Glomerular endothelial cell (primary cell): ENCODE measurements at regions not wholly inside any gene's neighbourhood (a gene's known extent, or its start where the extent isn't known, plus 50 kb on each side); places are given as distances from the start of the nearest gene placed in this dataset.
"Not testable (repeated sequence)": the region's sequence is repeated elsewhere in the genome, so short reads cannot be mapped to it uniquely, and the experiment has no call there.

Source experiments
- DNase-seq: peaks from one replicate; pipeline ENCODE4 v3.0.0-alpha.2; 2011; ENCODE audit warnings: low read depth, low spot score; ENCODE audit errors: extremely low read depth

GRCh38 chr17:20896153-20896649 lies 146.6 kb downstream of the USP22 start:
- DNase-seq = no peak

- DNase-seq = not testable (repeated sequence)
Measured at GRCh38 chr17:20898726-20899125, 144.1 kb downstream of the USP22 start.

DNA sequence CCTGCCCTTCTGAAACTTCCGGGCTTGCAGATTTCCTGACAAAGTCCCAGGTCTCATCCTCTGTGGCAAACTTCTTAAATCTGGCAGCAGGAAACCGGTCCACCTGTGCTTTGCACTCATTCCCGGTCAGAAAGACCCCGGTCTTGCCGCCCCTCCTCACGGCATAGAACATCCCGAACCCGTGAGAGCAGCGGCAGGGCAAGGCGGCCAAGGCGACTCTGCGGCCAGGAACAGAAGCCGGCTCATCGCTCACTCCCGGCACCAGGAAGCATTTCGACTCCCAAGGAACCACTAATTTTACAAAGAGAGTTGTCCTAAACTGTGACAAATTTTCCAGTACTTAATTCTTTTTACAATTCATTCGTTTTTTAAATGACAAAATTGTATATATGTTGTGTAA lies 140.3 kb downstream of the USP22 start:
- not testable (repeated sequence) for DNase-seq

DNA sequence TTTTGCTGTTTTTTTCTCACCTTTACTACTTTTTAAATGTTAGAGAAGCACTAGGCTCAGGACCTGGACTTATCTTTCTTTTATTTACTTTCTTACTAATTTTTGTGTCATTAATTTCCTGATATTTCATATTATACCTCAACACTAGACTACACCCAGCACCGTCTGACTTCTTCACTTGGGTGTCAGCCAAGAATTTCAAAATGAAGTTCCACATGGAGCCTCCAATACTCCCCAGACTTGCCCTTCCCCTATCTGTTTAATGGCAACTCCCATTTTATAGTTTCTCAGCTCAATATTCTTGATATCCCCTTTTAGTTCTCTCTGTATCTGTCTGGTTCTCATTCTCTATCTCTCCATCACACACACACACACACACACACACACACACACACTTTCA lies 139.3 kb downstream of the USP22 start:
- DNase-seq = not testable (repeated sequence)

- no peak for DNase-seq
Measured at GRCh38 chr17:20908313-20909267, 134.2 kb downstream of the USP22 start.

DNA sequence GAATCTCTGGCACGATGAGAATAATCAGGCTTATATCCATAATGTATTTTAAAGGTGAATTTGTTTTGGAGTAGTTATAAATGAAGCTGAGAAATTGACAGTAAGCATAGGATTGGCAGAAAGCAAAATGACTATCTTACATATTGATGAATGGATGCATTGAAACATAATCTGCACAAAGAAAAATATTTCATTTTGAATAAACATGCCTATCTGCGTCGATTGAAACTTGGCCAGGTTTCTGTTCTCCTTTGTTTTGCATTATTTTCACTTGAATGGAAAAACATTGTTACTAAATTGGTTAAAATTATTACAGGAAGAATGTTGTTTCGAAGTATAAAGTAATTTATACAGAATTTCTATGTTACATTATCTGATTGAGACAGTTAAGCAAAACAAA lies 128.2 kb downstream of the USP22 start:
- DNase-seq = no peak

GRCh38 chr17:20916383-20916782 lies 126.4 kb downstream of the USP22 start:
- no peak for DNase-seq

DNA sequence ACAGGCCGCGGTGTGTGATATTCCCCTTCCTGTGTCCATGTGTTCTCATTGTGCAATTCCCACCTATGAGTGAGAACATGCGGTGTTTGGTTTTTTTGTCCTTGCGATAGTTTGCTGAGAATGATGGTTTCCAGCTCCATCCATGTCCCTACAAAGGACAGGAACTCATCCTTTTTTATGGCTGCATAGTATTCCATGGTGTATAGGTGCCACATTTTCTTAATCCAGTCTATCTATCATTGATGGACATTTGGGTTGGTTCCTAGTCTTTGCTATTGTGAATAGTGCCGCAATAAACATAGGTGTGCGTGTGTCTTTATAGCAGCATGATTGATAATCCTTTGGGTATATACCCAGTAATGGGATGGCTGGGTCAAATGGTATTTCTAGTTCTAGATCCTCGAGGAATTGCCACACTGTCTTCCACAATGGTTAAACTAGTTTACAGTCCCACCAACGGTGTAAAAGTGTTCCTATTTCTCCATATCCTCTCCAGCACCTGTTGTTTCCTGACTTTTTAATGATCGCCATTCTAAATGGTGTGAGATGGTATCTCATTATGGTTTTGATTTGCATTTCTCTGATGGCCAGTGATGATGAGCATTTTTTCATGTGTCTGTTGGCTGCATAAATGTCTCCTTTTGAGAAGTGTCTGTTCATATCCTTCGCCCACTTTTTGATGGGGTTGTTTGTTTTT lies 125.1 kb downstream of the USP22 start:
- not testable (repeated sequence) for DNase-seq

DNA sequence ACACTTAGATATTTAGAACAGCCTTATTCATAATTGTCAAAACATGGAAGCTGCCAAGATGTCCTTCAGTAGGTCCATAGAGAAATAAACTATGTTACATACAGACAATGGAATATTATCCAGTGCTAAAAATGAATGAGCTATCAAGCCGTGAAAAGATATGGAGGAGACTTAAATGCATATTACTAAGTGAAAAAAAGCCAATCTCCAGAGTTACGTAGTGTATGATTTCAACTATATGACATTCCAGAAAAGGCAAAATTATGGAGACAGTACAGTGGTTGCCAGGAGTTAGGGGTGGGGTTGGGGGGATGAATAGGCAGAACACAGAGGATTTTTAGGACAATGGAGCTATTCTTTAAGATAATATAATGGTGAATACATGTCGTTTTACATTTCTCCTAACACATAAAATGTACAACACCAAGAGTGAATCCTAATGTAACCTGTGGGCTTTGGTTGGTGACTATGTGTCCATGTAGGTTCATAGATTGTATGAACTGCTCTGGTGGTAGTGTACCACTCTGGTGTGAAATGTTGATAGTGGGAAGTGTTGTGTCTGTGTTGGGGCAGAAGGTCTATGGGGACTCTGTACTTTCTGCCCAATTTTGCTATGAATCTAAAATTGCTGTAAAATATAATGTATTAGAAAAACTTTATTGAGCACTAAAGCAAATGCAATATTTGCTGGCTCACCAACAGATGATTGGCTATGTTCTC lies 122.6 kb downstream of the USP22 start:
- DNase-seq = no peak

DNA sequence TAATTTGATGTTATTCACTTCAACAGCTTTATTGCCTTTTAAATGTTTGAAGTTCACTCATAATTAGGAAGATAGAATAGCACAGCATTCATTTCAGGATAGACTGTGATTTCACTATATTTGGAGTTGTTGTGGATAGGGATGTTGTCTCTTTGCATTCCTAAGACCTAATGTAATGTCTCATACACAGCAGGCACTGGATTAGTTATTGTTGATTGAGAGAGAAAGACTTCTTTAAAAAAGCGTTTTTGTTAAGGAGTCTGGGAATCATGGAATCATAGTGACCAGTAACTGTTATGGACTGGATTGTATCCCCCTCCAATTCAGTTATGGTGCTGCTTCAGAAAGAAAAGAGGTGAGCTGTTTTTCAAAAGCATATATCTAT lies 122.0 kb downstream of the USP22 start:
- DNase-seq = no peak

- DNase-seq = no peak
Measured at GRCh38 chr17:20922128-20922670, 120.6 kb downstream of the USP22 start.

DNA sequence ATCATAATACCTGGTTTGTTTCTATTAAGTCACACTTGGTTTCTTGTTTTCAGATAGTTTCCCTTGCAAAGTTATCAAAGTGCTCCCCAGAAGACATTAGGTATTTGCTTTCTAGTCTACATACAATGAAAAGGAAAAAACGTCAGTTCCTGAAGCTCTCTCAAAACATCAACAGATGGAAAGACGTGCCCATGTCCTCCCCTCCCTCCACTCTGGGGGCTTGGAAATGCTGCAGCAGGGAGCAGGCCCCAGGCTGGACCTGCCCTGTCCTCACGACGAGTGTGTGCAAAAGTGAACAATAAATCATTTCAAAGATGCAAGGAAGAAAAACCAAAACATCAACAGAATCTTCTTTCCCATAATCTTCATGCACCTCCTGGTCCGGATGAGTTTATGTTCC lies 118.5 kb downstream of the USP22 start:
- DNase-seq = no peak

- no peak for DNase-seq
Measured at GRCh38 chr17:20925091-20925490, 117.7 kb downstream of the USP22 start.

GRCh38 chr17:20925954-20926353 lies 116.9 kb downstream of the USP22 start:
- no peak for DNase-seq

GRCh38 chr17:20926532-20926931 lies 116.3 kb downstream of the USP22 start:
- no peak for DNase-seq

GRCh38 chr17:20927308-20927977 lies 115.4 kb downstream of the USP22 start:
- DNase-seq = no peak

DNA sequence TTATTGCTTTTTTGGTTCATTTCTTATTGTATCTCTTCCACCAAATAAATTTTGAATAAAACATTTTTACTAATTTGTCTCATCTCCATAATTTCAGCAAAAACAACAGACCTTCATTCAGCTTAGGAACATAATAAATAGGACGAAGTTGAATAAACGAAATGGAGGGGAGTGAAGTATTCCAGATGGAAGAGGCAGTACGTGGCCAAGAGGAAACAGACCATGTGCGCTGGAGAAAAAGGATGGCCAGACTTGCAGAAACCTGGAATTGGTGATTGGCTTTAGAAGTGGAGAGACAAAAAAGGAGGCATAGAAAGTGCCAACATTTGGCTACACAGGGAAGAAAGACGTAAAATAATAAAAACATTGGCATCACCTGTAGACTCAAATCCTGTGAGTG lies 113.5 kb downstream of the USP22 start:
- DNase-seq = no peak

DNA sequence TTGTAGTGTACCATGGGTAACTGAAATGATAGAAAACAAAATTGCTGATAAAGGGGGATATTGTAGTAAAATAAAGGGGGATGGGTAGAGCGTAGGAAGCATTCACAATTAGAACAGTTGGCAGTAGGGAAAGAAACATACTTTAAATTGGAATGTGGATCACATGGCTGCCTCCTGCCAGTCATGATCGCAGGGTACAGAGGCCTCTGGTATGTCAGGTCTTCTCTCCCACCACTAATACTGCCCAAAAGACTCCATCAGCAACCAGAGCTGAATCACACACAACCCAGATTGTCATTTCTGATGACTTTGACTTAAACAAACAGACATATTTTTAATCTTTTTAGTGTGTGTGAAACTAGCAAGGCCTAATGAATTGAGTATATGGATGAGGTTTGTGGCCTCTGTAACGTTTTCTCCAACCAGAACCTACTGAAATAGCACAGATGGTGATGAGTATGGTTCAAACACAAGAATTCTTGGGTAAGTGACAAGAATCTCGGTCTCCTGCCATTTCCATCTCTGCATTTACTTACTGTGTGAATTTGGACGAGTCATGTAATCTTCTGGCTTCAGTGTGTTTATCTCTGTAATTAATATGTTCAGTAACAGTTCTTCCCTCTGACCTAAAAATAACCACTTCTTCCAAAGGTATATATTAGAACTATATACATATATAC lies 112.6 kb downstream of the USP22 start:
- no peak for DNase-seq

- not testable (repeated sequence) for DNase-seq
Measured at GRCh38 chr17:20933040-20933439, 109.8 kb downstream of the USP22 start.

- DNase-seq = no peak
Measured at GRCh38 chr17:20934288-20934687, 108.5 kb downstream of the USP22 start.
